IMR-90 (cell line): ENCODE measurements at regions not wholly inside any gene's neighbourhood (a gene's known extent, or its start where the extent isn't known, plus 50 kb on each side); places are given as distances from the start of the nearest gene placed in this dataset.

Experiments
- CEBPB ChIP-seq: IDR thresholded peaks from 2 replicates; pipeline ENCODE4 v1.6.1; 2012; ENCODE audit warnings: low read depth, low read length, improper control_type of control experiment
- FOS ChIP-seq: fragments of 150-350 bp; IDR thresholded peaks from 2 replicates; pipeline ENCODE4 v1.6.1; 2016; ENCODE audit warnings: low read depth, low read length
- MXI1 ChIP-seq: IDR thresholded peaks from 2 replicates; pipeline ENCODE4 v1.6.1; 2012; ENCODE audit warnings: low read depth, mild to moderate bottlenecking, low read length, moderate library complexity, borderline replicate concordance
- POLR2A ChIP-seq: IDR thresholded peaks from 2 replicates; pipeline ENCODE4 v1.6.1; 2012; ENCODE audit warnings: mild to moderate bottlenecking, low read depth, low read length
- RFX5 ChIP-seq: IDR thresholded peaks from 2 replicates; pipeline ENCODE4 v1.8.0; 2012; ENCODE audit warnings: low read depth, mild to moderate bottlenecking, low read length, moderate library complexity
- TF ChIP-seq, protein P1 (sequence below): conservative IDR thresholded peaks from 2 replicates; pipeline ENCODE4 v1.5.1; 2012; ENCODE audit warnings: mild to moderate bottlenecking, low read depth, low read length, improper control_type of control experiment
- TF ChIP-seq, protein P2 (sequence below): fragments of 150-350 bp; IDR thresholded peaks from 2 replicates; pipeline ENCODE4 v1.6.1; 2017; ENCODE audit warnings: mild to moderate bottlenecking, antibody characterized with exemption, low read length, low read depth

DNA sequence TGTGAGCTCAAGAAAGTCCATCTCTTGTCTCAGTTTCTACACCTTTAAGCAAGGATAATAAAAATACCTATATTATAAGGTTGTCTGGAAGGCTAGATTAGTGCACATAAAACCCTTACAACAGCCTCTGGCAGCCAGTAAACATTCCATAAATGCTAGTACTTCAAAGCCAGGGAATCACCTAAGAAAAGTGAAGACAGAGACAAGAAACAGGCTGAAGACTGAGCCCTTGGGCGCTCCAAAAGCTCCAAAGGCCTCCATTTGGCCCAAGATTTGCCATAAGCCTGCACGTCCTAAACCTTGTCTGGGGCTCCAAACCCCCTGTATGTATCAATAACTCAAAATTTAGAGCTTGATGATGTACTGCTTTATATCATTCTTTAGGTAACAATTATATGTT, 52.2 kb upstream of the AKIP1 start:
- TF ChIP-seq POLR2A = no peak
- TF ChIP-seq FOS = no peak
- no peak for TF ChIP-seq CEBPB
- TF ChIP-seq, protein P1, sequence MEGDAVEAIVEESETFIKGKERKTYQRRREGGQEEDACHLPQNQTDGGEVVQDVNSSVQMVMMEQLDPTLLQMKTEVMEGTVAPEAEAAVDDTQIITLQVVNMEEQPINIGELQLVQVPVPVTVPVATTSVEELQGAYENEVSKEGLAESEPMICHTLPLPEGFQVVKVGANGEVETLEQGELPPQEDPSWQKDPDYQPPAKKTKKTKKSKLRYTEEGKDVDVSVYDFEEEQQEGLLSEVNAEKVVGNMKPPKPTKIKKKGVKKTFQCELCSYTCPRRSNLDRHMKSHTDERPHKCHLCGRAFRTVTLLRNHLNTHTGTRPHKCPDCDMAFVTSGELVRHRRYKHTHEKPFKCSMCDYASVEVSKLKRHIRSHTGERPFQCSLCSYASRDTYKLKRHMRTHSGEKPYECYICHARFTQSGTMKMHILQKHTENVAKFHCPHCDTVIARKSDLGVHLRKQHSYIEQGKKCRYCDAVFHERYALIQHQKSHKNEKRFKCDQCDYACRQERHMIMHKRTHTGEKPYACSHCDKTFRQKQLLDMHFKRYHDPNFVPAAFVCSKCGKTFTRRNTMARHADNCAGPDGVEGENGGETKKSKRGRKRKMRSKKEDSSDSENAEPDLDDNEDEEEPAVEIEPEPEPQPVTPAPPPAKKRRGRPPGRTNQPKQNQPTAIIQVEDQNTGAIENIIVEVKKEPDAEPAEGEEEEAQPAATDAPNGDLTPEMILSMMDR = no peak
- TF ChIP-seq, protein P2, sequence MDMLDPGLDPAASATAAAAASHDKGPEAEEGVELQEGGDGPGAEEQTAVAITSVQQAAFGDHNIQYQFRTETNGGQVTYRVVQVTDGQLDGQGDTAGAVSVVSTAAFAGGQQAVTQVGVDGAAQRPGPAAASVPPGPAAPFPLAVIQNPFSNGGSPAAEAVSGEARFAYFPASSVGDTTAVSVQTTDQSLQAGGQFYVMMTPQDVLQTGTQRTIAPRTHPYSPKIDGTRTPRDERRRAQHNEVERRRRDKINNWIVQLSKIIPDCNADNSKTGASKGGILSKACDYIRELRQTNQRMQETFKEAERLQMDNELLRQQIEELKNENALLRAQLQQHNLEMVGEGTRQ = no peak
- no peak for TF ChIP-seq MXI1
- TF ChIP-seq RFX5 = no peak
